ENCODE measurements at regions not wholly inside any gene's neighbourhood (a gene's known extent, or its start where the extent isn't known, plus 50 kb on each side); places are given as distances from the start of the nearest gene placed in this dataset.

GRCh38 chr3:59551834-59552233 is 502.0 kb upstream of the CFAP20DC start:
- Histone ChIP-seq H3K27me3 (ENCODE audit: control insufficient read depth in 3 of 3, insufficient read depth in 3 of 3, low read length in 3 of 3) (no peaks in the 10 kb centered on the region), H3K4me3 (ENCODE audit: low read depth in 1 of 3, low read length in 3 of 3) (no peak overlapping the region), H3K27ac (ENCODE audit: low read depth in 1 of 3, low read length in 2 of 3) (no peak overlapping the region), H3K9me3 (ENCODE audit: control insufficient read depth in 2 of 2, insufficient read depth in 1 of 2, low read depth in 1 of 2, low read length in 1 of 2) (no peaks in the 10 kb centered on the region), H3K4me1 (ENCODE audit: control insufficient read depth in 3 of 3, insufficient read depth in 2 of 3, low read depth in 1 of 3, low read length in 2 of 3) (no peaks in the 10 kb centered on the region), H3K36me3 (ENCODE audit: control insufficient read depth in 3 of 3, insufficient read depth in 2 of 3, low read depth in 1 of 3, low read length in 3 of 3) (no peaks in the 10 kb centered on the region)
- DNase-seq = no peak
- no peak for FAIRE-seq
- 75 to 79% (median 79%) methylated on average over 4 of the region's 4 CpGs for WGBS, 3 donors

GRCh38 chr3:59549962-59550361 is 500.1 kb upstream of the CFAP20DC start:
- no peaks in the 10 kb centered on the region for H3K9me3 ChIP-seq (ENCODE audit: control insufficient read depth in 2 of 2, insufficient read depth in 1 of 2, low read depth in 1 of 2, low read length in 1 of 2)
- FAIRE-seq (no peak), DNase-seq (no peak)
- H3K4me3 ChIP-seq (ENCODE audit: low read depth in 1 of 3, low read length in 3 of 3) = no peak overlapping the region
- no peak overlapping the region for H3K27ac ChIP-seq (ENCODE audit: low read depth in 1 of 3, low read length in 2 of 3)
- no peaks in the 10 kb centered on the region for H3K27me3 ChIP-seq (ENCODE audit: control insufficient read depth in 3 of 3, insufficient read depth in 3 of 3, low read length in 3 of 3)
- no peaks in the 10 kb centered on the region for H3K36me3 ChIP-seq (ENCODE audit: control insufficient read depth in 3 of 3, insufficient read depth in 2 of 3, low read depth in 1 of 3, low read length in 3 of 3)
- no peaks in the 10 kb centered on the region for H3K4me1 ChIP-seq (ENCODE audit: control insufficient read depth in 3 of 3, insufficient read depth in 2 of 3, low read depth in 1 of 3, low read length in 2 of 3)
- 28 to 67% (median 50%) methylated on average over 1 of the region's 1 CpG for WGBS, 3 donors

DNA sequence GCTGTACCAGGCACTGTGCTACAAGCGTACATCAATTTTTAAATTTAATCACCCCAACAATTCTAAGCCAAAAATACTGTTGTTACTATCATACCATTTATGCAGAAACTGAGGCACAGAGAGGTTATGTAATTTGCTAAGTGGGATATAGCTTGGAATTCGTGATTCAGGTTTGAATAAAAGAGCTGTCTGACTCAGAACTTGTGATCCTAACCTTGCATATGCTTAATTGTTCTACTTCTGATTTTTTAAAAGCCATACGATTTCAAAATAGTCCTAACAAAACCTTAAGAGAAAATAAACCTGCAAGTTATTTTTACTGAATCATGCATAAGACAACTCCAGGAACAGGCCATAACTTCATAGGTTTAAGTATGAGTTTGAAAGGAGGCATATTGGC is 498.0 kb upstream of the CFAP20DC start:
- no peaks in the 10 kb centered on the region for H3K4me1 ChIP-seq (ENCODE audit: control insufficient read depth in 3 of 3, insufficient read depth in 2 of 3, low read depth in 1 of 3, low read length in 2 of 3)
- no peaks in the 10 kb centered on the region for H3K9me3 ChIP-seq (ENCODE audit: control insufficient read depth in 2 of 2, insufficient read depth in 1 of 2, low read depth in 1 of 2, low read length in 1 of 2)
- 73 to 87% (median 80%) methylated on average over 3 of the region's 3 CpGs for WGBS, 3 donors
- no peak overlapping the region for H3K27ac ChIP-seq (ENCODE audit: low read depth in 1 of 3, low read length in 2 of 3)
- no peaks in the 10 kb centered on the region for H3K27me3 ChIP-seq (ENCODE audit: control insufficient read depth in 3 of 3, insufficient read depth in 3 of 3, low read length in 3 of 3)
- no peak for DNase-seq
- FAIRE-seq = no peak
- H3K36me3 ChIP-seq (ENCODE audit: control insufficient read depth in 3 of 3, insufficient read depth in 2 of 3, low read depth in 1 of 3, low read length in 3 of 3) = no peaks in the 10 kb centered on the region
- H3K4me3 ChIP-seq (ENCODE audit: low read depth in 1 of 3, low read length in 3 of 3) = no peak overlapping the region

- no peaks in the 10 kb centered on the region for H3K36me3 ChIP-seq (ENCODE audit: control insufficient read depth in 3 of 3, insufficient read depth in 2 of 3, low read depth in 1 of 3, low read length in 3 of 3)
- no peaks in the 10 kb centered on the region for H3K4me1 ChIP-seq (ENCODE audit: control insufficient read depth in 3 of 3, insufficient read depth in 2 of 3, low read depth in 1 of 3, low read length in 2 of 3)
- H3K27me3 ChIP-seq (ENCODE audit: control insufficient read depth in 3 of 3, insufficient read depth in 3 of 3, low read length in 3 of 3) = no peaks in the 10 kb centered on the region
- no peak overlapping the region for H3K27ac ChIP-seq (ENCODE audit: low read depth in 1 of 3, low read length in 2 of 3)
- 67 to 91% (median 79%) methylated on average over 1 of the region's 1 CpG for WGBS, 3 donors
- FAIRE-seq (no peak), DNase-seq (no peak)
- H3K9me3 ChIP-seq (ENCODE audit: control insufficient read depth in 2 of 2, insufficient read depth in 1 of 2, low read depth in 1 of 2, low read length in 1 of 2) = no peaks in the 10 kb centered on the region
- H3K4me3 ChIP-seq (ENCODE audit: low read depth in 1 of 3, low read length in 3 of 3) = no peak overlapping the region
These were observed 496.7 kb upstream of the CFAP20DC start for GRCh38 chr3:59546522-59546921.

DNA sequence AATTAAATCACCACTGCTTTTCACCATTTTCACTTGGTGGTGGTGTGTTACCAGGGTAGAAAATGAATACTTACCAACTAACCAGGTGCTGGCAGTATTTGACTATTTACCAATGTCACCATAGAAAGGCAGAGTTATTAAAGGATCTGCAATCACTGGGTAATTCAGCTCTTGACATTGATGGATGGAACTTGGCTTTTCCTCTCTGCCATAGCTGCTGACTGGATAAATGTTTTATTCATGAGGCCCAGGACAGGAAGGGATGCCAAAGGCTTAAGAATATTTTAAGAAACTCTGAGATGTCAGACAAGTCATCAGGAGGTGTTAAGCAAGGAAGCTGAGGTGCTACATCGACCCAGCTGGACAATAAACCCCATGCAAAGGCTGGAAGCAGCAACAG is 495.5 kb upstream of the CFAP20DC start:
- no peaks in the 10 kb centered on the region for H3K27me3 ChIP-seq (ENCODE audit: control insufficient read depth in 3 of 3, insufficient read depth in 3 of 3, low read length in 3 of 3)
- no peaks in the 10 kb centered on the region for H3K4me1 ChIP-seq (ENCODE audit: control insufficient read depth in 3 of 3, insufficient read depth in 2 of 3, low read depth in 1 of 3, low read length in 2 of 3)
- no peak overlapping the region for H3K4me3 ChIP-seq (ENCODE audit: low read depth in 1 of 3, low read length in 3 of 3)
- no peak for DNase-seq
- no peaks in the 10 kb centered on the region for H3K36me3 ChIP-seq (ENCODE audit: control insufficient read depth in 3 of 3, insufficient read depth in 2 of 3, low read depth in 1 of 3, low read length in 3 of 3)
- H3K9me3 ChIP-seq (ENCODE audit: control insufficient read depth in 2 of 2, insufficient read depth in 1 of 2, low read depth in 1 of 2, low read length in 1 of 2) = no peaks in the 10 kb centered on the region
- 38 to 76% (median 42%) methylated on average over 1 of the region's 1 CpG for WGBS, 3 donors
- no peak overlapping the region for H3K27ac ChIP-seq (ENCODE audit: low read depth in 1 of 3, low read length in 2 of 3)
- no peak for FAIRE-seq

DNA sequence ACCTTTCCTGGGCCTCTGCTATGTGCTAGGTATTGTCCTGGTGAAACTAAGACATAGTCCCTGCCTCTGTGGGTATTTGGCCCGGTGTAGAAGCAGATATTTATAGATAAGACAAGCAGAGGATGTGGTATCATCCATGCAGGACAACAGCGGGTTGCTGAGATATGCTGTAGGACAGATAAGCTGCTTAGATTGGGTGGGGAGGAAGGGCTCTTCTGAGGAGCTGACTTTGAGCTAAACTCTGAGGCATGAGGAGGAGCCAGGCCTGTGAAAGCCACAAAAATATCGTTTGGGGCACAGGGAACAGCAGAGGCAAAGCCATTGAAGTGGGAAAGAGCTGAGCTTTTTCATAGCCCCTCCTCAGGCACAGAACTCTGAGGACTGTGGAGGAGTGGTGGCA is 492.5 kb upstream of the CFAP20DC start:
- no peaks in the 10 kb centered on the region for H3K27me3 ChIP-seq (ENCODE audit: control insufficient read depth in 3 of 3, insufficient read depth in 3 of 3, low read length in 3 of 3)
- FAIRE-seq = no peak
- H3K27ac ChIP-seq (ENCODE audit: low read depth in 1 of 3, low read length in 2 of 3) = no peak overlapping the region
- H3K4me3 ChIP-seq (ENCODE audit: low read depth in 1 of 3, low read length in 3 of 3) = no peak overlapping the region
- no peak for DNase-seq
- no peaks in the 10 kb centered on the region for H3K9me3 ChIP-seq (ENCODE audit: control insufficient read depth in 2 of 2, insufficient read depth in 1 of 2, low read depth in 1 of 2, low read length in 1 of 2)
- H3K36me3 ChIP-seq (ENCODE audit: control insufficient read depth in 3 of 3, insufficient read depth in 2 of 3, low read depth in 1 of 3, low read length in 3 of 3) = no peaks in the 10 kb centered on the region
- H3K4me1 ChIP-seq (ENCODE audit: control insufficient read depth in 3 of 3, insufficient read depth in 2 of 3, low read depth in 1 of 3, low read length in 2 of 3) = no peaks in the 10 kb centered on the region
- 36 to 59% (median 45%) methylated on average over 3 of the region's 3 CpGs for WGBS, 3 donors

DNA sequence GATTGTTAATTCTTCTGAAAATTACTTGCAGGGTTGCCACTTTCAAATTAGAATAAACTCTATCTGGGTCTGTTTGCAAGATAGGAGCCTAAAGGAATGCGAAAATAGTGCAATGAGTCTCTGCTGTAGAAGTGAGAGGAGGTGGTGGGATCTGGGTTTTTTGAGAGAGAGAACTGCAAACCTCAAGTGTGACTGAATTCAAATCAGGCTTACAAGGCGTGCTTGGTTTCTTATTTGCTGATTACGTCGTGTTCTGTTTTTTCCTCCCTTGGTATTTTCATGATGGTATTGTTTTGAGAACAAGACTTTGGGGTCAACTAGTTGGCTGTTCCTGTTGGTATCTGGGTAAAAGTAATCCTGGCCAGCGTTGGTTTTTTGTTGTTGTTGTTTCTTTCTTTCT is 490.9 kb upstream of the CFAP20DC start:
- H3K27me3 ChIP-seq (ENCODE audit: control insufficient read depth in 3 of 3, insufficient read depth in 3 of 3, low read length in 3 of 3) = no peaks in the 10 kb centered on the region
- H3K4me1 ChIP-seq (ENCODE audit: control insufficient read depth in 3 of 3, insufficient read depth in 2 of 3, low read depth in 1 of 3, low read length in 2 of 3) = no peaks in the 10 kb centered on the region
- no peak for FAIRE-seq
- no peaks in the 10 kb centered on the region for H3K36me3 ChIP-seq (ENCODE audit: control insufficient read depth in 3 of 3, insufficient read depth in 2 of 3, low read depth in 1 of 3, low read length in 3 of 3)
- no peak for DNase-seq
- 54 to 64% (median 64%) methylated on average over 5 of the region's 5 CpGs for WGBS, 3 donors
- H3K4me3 ChIP-seq (ENCODE audit: low read depth in 1 of 3, low read length in 3 of 3) = no peak overlapping the region
- no peak overlapping the region for H3K27ac ChIP-seq (ENCODE audit: low read depth in 1 of 3, low read length in 2 of 3)
- no peaks in the 10 kb centered on the region for H3K9me3 ChIP-seq (ENCODE audit: control insufficient read depth in 2 of 2, insufficient read depth in 1 of 2, low read depth in 1 of 2, low read length in 1 of 2)

GRCh38 chr3:59540241-59540640 is 490.4 kb upstream of the CFAP20DC start:
- Histone ChIP-seq H3K4me1 (ENCODE audit: control insufficient read depth in 3 of 3, insufficient read depth in 2 of 3, low read depth in 1 of 3, low read length in 2 of 3) (no peaks in the 10 kb centered on the region), H3K36me3 (ENCODE audit: control insufficient read depth in 3 of 3, insufficient read depth in 2 of 3, low read depth in 1 of 3, low read length in 3 of 3) (no peaks in the 10 kb centered on the region), H3K9me3 (ENCODE audit: control insufficient read depth in 2 of 2, insufficient read depth in 1 of 2, low read depth in 1 of 2, low read length in 1 of 2) (no peaks in the 10 kb centered on the region), H3K4me3 (ENCODE audit: low read depth in 1 of 3, low read length in 3 of 3) (no peak overlapping the region), H3K27me3 (ENCODE audit: control insufficient read depth in 3 of 3, insufficient read depth in 3 of 3, low read length in 3 of 3) (no peaks in the 10 kb centered on the region), H3K27ac (ENCODE audit: low read depth in 1 of 3, low read length in 2 of 3) (no peak overlapping the region)
- DNase-seq = no peak
- 62 to 73% (median 68%) methylated on average over 3 of the region's 3 CpGs for WGBS, 3 donors
- FAIRE-seq = no peak

GRCh38 chr3:59538753-59539432 is 489.1 kb upstream of the CFAP20DC start:
- no peak for FAIRE-seq
- no peak for DNase-seq
- WGBS, 3 donors = 73 to 83% (median 77%) methylated on average over 10 of the region's 10 CpGs
- Histone ChIP-seq H3K4me1 (ENCODE audit: control insufficient read depth in 3 of 3, insufficient read depth in 2 of 3, low read depth in 1 of 3, low read length in 2 of 3) (no peaks in the 10 kb centered on the region), H3K36me3 (ENCODE audit: control insufficient read depth in 3 of 3, insufficient read depth in 2 of 3, low read depth in 1 of 3, low read length in 3 of 3) (no peaks in the 10 kb centered on the region), H3K4me3 (ENCODE audit: low read depth in 1 of 3, low read length in 3 of 3) (no peak overlapping the region), H3K9me3 (ENCODE audit: control insufficient read depth in 2 of 2, insufficient read depth in 1 of 2, low read depth in 1 of 2, low read length in 1 of 2) (no peaks in the 10 kb centered on the region), H3K27me3 (ENCODE audit: control insufficient read depth in 3 of 3, insufficient read depth in 3 of 3, low read length in 3 of 3) (no peaks in the 10 kb centered on the region), H3K27ac (ENCODE audit: low read depth in 1 of 3, low read length in 2 of 3) (no peak overlapping the region)

Data from small intestine (tissue), 7 donors.